ENCODE measurements at regions not wholly inside any gene's neighbourhood (a gene's known extent, or its start where the extent isn't known, plus 50 kb on each side); places are given as distances from the start of the nearest gene placed in this dataset.

GRCh38 chr15:23877502-23878412 is 190.7 kb upstream of the NDN start:
- no peak overlapping the region for H3K27ac ChIP-seq
- no peaks in the 10 kb centered on the region for H3K4me1 ChIP-seq
- H3K9me3 ChIP-seq, result no peaks in the 10 kb centered on the region
- no peaks in the 10 kb centered on the region for H3K27me3 ChIP-seq
- peak; percentile 60 for TF ChIP-seq CTCF (IDR thresholded peaks at IDR 0.05)
- peak; percentile 94 for ATAC-seq
- DNase-seq, result peak; percentile 76
- intact Hi-C loops (cut with DNase I), result no loop called here
- H3K4me3 ChIP-seq, result no peak overlapping the region
- H3K36me3 ChIP-seq, result no peaks in the 10 kb centered on the region

DNA sequence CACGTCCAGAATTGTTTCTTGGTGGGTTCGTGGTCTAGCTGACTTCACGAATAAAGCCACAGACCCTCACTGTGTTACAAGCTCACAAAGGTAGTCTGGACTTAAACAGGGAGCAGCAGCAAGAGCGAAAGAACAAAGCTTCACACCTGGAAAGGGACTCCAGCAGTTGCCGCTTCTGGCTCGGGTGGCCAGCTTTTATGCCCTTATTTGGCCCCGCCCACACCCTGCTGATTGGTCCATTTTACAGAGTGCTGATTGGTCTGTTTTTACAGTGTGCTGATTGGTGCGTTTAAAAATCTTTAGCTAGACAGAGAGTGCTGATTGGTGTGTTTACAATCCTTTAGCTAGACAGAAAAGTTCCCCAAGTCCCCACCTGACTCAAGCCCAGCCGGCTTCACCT is 194.2 kb upstream of the NDN start:
- ATAC-seq, result no peak
- no peak overlapping the region for H3K27ac ChIP-seq
- no peak overlapping the region for H3K4me3 ChIP-seq
- no peaks in the 10 kb centered on the region for H3K4me1 ChIP-seq
- TF ChIP-seq CTCF (IDR thresholded peaks at IDR 0.05), result no peak
- H3K27me3 ChIP-seq, result no peaks in the 10 kb centered on the region
- DNase-seq, result no peak
- H3K36me3 ChIP-seq, result no peaks in the 10 kb centered on the region
- H3K9me3 ChIP-seq, result no peaks in the 10 kb centered on the region
- intact Hi-C loops (cut with DNase I), result no loop called here

DNA sequence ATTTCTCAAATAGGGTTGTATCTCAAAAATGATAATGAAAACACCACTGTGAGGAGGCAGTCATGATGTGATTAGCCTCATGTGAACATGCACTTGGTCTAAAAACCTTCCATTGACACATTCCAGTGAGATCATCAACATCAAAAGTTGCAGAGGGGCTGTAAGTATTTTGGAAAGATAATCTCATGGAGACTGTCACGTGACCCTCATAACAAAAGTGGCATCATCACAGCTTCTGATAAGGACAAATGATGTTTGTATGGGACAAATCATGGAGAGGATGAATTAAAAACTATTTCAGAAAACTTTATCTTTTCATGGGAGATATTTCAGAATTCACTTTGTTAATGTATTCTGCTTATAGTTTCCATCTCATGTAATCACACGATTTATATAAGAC is 203.1 kb upstream of the NDN start:
- DNase-seq (no peak), ATAC-seq (no peak)
- Histone ChIP-seq H3K4me3 (no peak overlapping the region), H3K27me3 (no peaks in the 10 kb centered on the region), H3K4me1 (no peaks in the 10 kb centered on the region), H3K27ac (no peak overlapping the region), H3K9me3 (no peaks in the 10 kb centered on the region), H3K36me3 (no peaks in the 10 kb centered on the region)
- intact Hi-C loops (cut with DNase I), result no loop called here
- TF ChIP-seq CTCF (IDR thresholded peaks at IDR 0.05), result no peak

DNA sequence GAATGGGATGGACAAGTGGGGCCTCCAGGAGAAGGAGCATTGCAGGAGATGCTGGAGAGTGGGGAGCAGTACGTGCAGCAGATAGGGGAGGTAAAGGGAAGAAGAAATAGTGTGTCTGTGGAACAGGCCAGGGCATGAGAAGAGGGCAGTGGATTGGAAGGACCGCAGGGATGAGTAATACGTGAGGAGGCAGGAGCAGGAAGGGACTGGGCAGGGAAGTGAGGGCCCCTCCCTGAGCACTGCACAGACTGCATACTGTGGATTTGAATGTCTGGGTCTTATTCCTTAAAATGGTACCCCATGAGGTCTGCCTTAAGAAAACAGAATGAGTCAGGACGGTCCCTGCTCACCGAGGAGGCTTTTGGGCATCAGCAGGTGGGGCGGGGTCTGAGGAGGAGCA is 210.0 kb upstream of the NDN start:
- H3K27me3 ChIP-seq, result no peaks in the 10 kb centered on the region
- intact Hi-C loops (cut with DNase I), result no loop called here
- DNase-seq (no peak), ATAC-seq (peak; percentile 22)
- H3K36me3 ChIP-seq, result no peaks in the 10 kb centered on the region
- no peaks in the 10 kb centered on the region for H3K9me3 ChIP-seq
- no peak for TF ChIP-seq CTCF (IDR thresholded peaks at IDR 0.05)
- no peaks in the 10 kb centered on the region for H3K4me1 ChIP-seq
- H3K27ac ChIP-seq, result no peak overlapping the region
- H3K4me3 ChIP-seq, result peak overlapping the region; percentile 16

DNA sequence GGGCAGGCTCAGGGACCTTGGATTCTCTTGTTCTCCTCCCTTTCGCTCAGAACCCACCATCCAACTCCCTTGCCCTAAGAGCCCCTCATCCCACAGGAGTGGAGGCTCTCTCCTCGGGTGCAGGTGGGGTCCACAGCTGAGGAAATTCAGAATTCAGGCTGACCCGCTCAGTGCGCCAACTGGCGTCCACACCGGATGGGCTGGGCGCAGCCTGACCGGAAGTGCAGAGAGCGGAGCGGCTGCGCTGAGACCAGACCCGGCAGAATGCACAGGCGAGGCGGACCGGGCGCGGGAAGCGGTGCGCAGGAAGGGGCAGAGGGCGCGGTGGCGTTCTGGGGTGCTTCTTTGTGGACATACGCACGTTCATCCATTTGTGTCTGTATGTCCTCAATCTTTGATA is 210.4 kb upstream of the NDN start:
- intact Hi-C loops (cut with DNase I), result no loop called here
- DNase-seq (no peak), ATAC-seq (peak; percentile 58)
- H3K4me1 ChIP-seq, result no peaks in the 10 kb centered on the region
- no peaks in the 10 kb centered on the region for H3K9me3 ChIP-seq
- peak overlapping the region; percentile 16 for H3K4me3 ChIP-seq
- H3K27me3 ChIP-seq, result no peaks in the 10 kb centered on the region
- no peak for TF ChIP-seq CTCF (IDR thresholded peaks at IDR 0.05)
- no peaks in the 10 kb centered on the region for H3K36me3 ChIP-seq
- H3K27ac ChIP-seq, result no peak overlapping the region
